ENCODE measurements at regions not wholly inside any gene's neighbourhood (a gene's known extent, or its start where the extent isn't known, plus 50 kb on each side); places are given as distances from the start of the nearest gene placed in this dataset.

DNA sequence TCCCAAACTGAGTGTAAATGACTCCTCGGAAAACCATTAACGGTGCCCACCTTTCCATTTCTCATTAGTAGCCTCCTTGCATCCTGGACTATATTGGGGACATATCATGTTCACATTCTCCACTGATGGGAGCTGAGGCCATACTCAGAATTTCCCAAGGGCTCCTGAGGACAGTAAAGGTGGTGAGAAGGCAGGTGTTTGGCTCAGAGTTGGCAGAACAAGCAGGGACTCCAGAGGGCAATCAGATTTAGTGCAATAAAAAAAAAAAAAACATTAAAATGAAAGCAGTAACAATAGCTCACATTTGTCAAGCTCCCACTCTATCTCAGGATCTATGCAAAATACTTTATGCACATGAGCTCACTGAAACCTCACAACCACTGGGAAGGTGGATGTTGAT lies 401.4 kb downstream of the MAFB start:
- Histone ChIP-seq H3K4me1 (ENCODE audit: insufficient read depth, low read length, severe bottlenecking) (no peaks in the 10 kb centered on the region), H3K79me2 (ENCODE audit: insufficient read depth, low read length) (no peaks in the 10 kb centered on the region), H3K9me3 (ENCODE audit: low read length) (no peaks in the 10 kb centered on the region), H3K4me3 (ENCODE audit: low read depth, low read length, poor library complexity, severe bottlenecking) (no peak overlapping the region), H3K9me2 (ENCODE audit: low read depth, low read length) (no peaks in the 10 kb centered on the region), H3K36me3 (ENCODE audit: insufficient read depth, low read length) (no peaks in the 10 kb centered on the region), H3K4me2 (ENCODE audit: low read length) (no peak overlapping the region), H3K27me3 (ENCODE audit: insufficient read depth, low read length) (no peaks in the 10 kb centered on the region), H3F3A (ENCODE audit: insufficient read depth, low read length) (no peaks in the 10 kb centered on the region), H2AFZ (ENCODE audit: low read length) (no peak overlapping the region), H4K20me1 (ENCODE audit: insufficient read depth, low read length) (no peaks in the 10 kb centered on the region), H3K27ac (ENCODE audit: low read depth, low read length, poor library complexity, severe bottlenecking) (no peak overlapping the region), H3K9ac (ENCODE audit: low read length) (no peak overlapping the region)
- TF ChIP-seq EZH2 (IDR thresholded peaks at IDR 0.05; ENCODE audit: borderline replicate concordance, low read length) (no peak), CTCF (IDR thresholded peaks at IDR 0.05; ENCODE audit: low read length) (no peak)

- H3K4me1 ChIP-seq (ENCODE audit: insufficient read depth, low read length, severe bottlenecking) = no peaks in the 10 kb centered on the region
- no peaks in the 10 kb centered on the region for H3K79me2 ChIP-seq (ENCODE audit: insufficient read depth, low read length)
- H4K20me1 ChIP-seq (ENCODE audit: insufficient read depth, low read length) = no peaks in the 10 kb centered on the region
- H2AFZ ChIP-seq (ENCODE audit: low read length) = no peak overlapping the region
- no peak overlapping the region for H3K4me2 ChIP-seq (ENCODE audit: low read length)
- no peak overlapping the region for H3K4me3 ChIP-seq (ENCODE audit: low read depth, low read length, poor library complexity, severe bottlenecking)
- H3K36me3 ChIP-seq (ENCODE audit: insufficient read depth, low read length) = no peaks in the 10 kb centered on the region
- no peak overlapping the region for H3K9ac ChIP-seq (ENCODE audit: low read length)
- H3K9me2 ChIP-seq (ENCODE audit: low read depth, low read length) = no peaks in the 10 kb centered on the region
- no peaks in the 10 kb centered on the region for H3F3A ChIP-seq (ENCODE audit: insufficient read depth, low read length)
- no peak overlapping the region for H3K27ac ChIP-seq (ENCODE audit: low read depth, low read length, poor library complexity, severe bottlenecking)
- TF ChIP-seq EZH2 (IDR thresholded peaks at IDR 0.05; ENCODE audit: borderline replicate concordance, low read length) (no peak), CTCF (IDR thresholded peaks at IDR 0.05; ENCODE audit: low read length) (no peak)
- H3K27me3 ChIP-seq (ENCODE audit: insufficient read depth, low read length) = no peaks in the 10 kb centered on the region
- H3K9me3 ChIP-seq (ENCODE audit: low read length) = no peaks in the 10 kb centered on the region
These were observed 402.0 kb downstream of the MAFB start for GRCh38 chr20:40286975-40287531.

DNA sequence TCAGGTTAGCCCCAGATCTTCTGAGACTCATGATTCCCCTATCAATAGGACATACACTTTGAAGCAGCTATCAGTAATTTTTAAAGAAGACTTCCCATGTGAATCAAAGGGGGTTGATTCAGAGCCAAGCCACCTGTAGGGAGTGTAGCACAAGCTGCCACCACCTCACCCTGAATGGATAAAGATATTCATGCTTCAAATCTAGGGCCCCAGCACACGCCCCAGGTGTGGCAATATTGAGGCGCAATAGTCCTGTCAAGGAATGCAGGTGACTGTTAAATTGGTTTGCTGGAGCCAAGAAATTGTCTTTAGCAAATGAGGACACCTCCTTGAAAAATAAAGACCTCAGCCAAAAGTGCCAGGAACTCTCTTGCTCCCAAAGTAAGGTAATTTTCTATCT lies 404.4 kb downstream of the MAFB start:
- Histone ChIP-seq H3K9me3 (ENCODE audit: low read length) (no peaks in the 10 kb centered on the region), H3K27ac (ENCODE audit: low read depth, low read length, poor library complexity, severe bottlenecking) (no peak overlapping the region), H3K9ac (ENCODE audit: low read length) (no peak overlapping the region), H2AFZ (ENCODE audit: low read length) (no peak overlapping the region), H3K4me2 (ENCODE audit: low read length) (no peak overlapping the region), H4K20me1 (ENCODE audit: insufficient read depth, low read length) (no peaks in the 10 kb centered on the region), H3K36me3 (ENCODE audit: insufficient read depth, low read length) (no peaks in the 10 kb centered on the region), H3K4me3 (ENCODE audit: low read depth, low read length, poor library complexity, severe bottlenecking) (no peak overlapping the region), H3K79me2 (ENCODE audit: insufficient read depth, low read length) (no peaks in the 10 kb centered on the region), H3F3A (ENCODE audit: insufficient read depth, low read length) (no peaks in the 10 kb centered on the region), H3K4me1 (ENCODE audit: insufficient read depth, low read length, severe bottlenecking) (no peaks in the 10 kb centered on the region), H3K9me2 (ENCODE audit: low read depth, low read length) (no peaks in the 10 kb centered on the region), H3K27me3 (ENCODE audit: insufficient read depth, low read length) (no peaks in the 10 kb centered on the region)
- TF ChIP-seq EZH2 (IDR thresholded peaks at IDR 0.05; ENCODE audit: borderline replicate concordance, low read length) (no peak), CTCF (IDR thresholded peaks at IDR 0.05; ENCODE audit: low read length) (no peak)
